GM19463 (cell line): ENCODE measurements at regions not wholly inside any gene's neighbourhood (a gene's known extent, or its start where the extent isn't known, plus 50 kb on each side); places are given as distances from the start of the nearest gene placed in this dataset.

Experiments used
- ATAC-seq: cut with Tn5 transposase; IDR thresholded peaks from one replicate; pipeline ENCODE4 v1.9.1; 2021; ENCODE audit warnings: mild to moderate bottlenecking, moderate library complexity; ENCODE audit not compliant: unreplicated experiment

DNA sequence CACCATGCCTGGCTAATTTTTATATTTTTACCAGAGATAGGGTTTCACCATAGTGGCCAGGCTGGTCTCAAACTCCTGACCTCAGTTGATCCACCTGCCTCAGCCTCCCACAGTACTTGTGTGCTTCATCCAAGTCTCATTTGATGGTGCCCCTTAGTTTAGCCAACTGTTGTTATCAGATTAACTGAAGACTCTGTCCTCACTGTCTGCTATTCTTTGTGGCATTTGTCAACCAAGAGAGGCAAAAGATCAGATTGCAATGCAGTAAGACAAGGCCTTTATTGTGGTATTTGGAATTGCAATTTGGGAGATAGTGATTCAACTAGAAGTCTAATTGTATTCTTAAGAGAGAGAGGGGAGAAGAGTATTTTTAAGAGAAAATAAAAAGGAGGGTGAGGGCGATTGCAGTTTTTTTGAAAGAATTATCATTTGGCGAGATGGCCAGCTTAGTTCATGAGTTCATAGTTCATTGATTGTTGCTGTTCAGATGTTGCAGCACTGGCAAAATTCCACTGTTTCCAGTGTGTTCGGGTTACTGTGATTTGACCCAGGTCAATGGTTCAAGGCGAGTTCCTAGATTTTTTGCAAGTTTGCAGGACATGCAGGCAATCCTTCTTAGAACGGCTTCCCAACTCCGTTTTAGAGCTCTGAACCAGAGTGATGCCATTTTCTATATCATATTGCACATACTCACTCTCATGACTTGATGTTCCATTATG, 1156.9 kb downstream of the CDH9 start:
- no peak for ATAC-seq

DNA sequence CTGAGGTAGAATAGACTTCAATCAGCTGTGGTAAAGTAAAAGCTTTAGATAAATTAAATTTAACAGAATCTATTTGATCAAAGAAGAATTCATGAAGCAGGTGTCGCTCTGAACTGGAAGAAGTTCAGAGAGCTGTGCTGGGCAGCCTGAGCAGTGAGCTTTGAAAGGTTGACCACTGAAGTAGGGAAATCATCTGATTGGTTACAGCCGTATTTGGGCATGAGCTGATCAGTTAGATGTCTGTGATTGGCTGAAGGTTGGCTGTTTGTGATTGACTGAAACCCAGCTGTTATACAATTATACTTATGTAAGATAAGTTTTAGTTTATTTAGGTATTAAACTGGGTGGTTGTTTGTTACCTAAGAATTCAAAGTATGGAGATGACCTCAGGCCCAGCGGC, 1174.6 kb downstream of the CDH9 start:
- ATAC-seq, result no peak

DNA sequence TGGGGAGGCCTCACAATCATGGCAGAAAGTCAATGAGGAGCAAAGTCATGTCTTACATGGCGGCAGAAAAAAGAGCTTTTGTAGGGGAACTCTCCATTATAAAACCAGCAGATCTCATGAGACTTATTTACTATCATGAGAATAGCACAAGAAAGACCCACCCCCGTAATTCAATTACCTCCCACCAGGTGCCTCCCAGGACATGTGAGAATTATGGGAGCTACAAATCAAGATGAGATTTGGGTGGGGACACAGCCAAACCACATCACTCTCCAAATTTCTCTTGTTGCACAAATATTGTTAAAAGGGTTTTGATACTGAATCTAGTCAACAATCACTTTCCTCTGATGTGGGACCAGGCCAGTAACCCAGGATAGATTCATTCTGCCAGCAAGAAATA, 1176.1 kb downstream of the CDH9 start:
- ATAC-seq, result no peak

DNA sequence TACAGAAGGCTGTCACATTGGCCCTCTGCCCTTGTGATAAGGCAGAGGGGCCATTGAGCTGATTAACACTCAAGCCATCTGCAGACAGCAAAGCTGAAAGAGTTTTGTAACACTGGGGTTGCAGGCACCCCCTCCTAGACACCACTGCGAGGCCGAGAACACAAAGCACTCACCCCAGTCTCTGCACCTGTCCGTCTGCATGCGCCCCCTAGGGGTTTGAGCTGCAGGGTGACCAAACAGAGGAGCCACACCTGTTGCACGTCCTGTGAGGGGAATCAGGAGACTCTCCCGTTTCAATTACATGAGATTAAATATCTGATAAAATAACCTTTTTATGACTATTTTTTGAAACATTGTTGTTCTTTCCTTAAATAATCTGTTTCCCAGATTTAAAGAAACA, 1180.4 kb downstream of the CDH9 start:
- ATAC-seq, result no peak

DNA sequence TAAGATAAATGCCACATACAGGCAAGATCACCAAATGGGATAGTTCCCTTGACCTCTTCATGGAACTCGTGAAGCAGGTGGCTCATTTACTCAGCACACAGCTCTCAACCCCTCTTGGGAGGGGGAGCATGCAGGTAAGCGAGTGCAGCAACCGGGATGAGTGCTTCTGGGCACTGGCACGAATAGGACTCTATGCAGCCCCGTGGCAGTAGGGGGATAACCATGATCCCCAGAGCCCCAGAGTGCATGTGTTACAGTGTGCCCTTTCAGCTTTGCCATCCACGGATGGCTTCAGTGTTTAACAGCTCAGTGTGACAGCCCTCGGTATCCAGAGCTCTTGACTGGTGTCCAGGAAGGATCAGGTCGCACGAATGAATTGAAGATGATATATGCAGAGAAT, 1187.1 kb downstream of the CDH9 start:
- no peak for ATAC-seq

DNA sequence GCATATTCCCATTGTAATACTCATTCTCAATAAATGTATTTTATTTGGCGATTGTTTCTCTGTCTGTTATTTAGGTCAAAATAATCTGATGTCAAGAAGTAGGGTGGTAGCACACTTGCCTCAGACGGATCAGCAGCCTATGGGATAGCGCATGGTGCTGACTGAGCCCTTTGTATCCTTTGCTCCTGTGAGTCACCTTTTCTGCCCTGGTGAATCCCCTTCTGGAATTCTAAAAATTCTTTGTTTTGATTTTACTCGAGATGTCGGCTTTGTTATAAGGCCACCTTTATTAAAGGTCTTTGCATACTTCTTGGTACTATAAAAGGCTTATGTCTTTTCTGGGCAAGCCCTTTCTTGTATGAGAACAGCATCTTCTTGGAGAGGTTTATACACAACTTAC, 1187.8 kb downstream of the CDH9 start:
- no peak for ATAC-seq

DNA sequence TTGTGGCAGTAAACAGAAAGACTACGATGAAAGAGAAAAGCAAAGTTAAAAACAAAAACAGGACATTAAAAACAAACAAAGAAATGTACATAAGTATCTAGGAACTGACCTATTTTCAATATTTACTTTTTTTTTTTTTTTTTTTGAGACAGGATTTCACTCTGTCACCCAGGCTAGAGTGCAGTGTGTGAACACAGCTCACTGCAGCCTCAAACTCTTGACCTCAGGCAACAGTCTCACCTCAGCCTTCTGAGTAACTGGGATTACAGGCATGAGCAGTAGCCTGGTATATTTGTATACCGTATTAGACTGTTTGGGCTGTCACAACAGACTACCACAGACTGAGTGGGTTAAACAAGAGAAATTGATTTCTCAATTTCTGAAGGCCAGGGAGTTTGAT, 1189.1 kb downstream of the CDH9 start:
- ATAC-seq, result no peak

DNA sequence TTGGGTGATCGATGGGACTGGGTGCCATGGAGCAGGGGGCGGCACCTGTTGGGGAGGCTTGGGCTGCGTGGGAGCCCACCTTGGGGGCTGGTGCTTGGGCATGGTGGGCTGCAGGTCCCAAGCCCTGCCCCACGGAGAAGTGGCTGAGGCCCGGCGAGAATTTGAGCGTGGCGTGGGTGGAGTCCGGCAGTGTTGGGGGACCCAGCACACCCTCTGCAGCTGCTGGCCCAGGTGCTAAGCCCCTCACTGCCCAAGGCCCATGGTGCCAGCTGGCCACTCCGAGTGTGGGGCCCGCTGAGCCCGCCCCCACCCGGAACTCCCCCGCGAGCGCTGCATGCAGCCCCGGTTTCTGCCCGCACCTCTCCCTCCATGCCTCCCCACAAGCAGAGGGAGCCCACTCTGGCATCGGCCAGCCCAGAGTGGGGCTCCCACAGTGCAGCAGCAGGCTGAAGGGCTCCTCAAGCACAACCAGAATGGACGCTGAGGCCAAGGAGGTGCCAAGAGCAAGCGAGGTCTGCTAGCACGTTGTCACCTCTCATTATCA, 1178.6 kb upstream of the CDH10 start:
- ATAC-seq, result no peak
